ENCODE measurements at regions not wholly inside any gene's neighbourhood (a gene's known extent, or its start where the extent isn't known, plus 50 kb on each side); places are given as distances from the start of the nearest gene placed in this dataset.
A peak's percentile ranks its signal among the peaks of the same experiment; 100 is the strongest.

DNA sequence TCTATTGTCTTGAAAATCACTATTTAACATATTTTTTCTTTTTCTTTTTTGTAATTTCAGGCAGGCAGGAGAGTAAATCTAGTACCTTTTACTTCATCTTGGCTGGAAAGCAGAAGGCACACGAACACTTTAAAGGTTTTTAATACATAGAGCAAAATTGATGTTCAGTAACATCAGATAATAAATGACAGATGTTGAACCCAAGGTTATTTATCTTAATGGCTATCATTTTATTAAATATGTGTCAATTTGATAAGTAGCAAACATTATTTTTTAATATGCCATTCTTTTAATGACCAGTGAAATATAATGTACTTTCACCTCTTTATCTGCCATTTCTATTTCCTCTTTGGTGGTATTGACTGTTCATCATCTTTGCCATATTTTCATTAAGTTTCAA lies 381.2 kb downstream of the ARHGEF28 start:
- H3K4me1 ChIP-seq (replicated peaks in 1 of 2): no peaks in the 10 kb centered on the region
- no peak overlapping the region for H3K27ac ChIP-seq
- H3K4me3 ChIP-seq: no peak overlapping the region
- in situ Hi-C loops (cut with MboI; ENCODE audit: low pct_unique_long_range_greater_than_20kb in 2 of 9, low sequenced_read_pairs in 9 of 9, unreplicated experiment in 9 of 9): no loop called here
- no peak for ATAC-seq (replicated peaks in 6 of 8)
- whole genome bisulfite sequencing, 10 experiments: 0% methylated on average over 1 of the region's 1 CpG; no CpG with 5 or more reads in 1 of the 10 experiments

DNA sequence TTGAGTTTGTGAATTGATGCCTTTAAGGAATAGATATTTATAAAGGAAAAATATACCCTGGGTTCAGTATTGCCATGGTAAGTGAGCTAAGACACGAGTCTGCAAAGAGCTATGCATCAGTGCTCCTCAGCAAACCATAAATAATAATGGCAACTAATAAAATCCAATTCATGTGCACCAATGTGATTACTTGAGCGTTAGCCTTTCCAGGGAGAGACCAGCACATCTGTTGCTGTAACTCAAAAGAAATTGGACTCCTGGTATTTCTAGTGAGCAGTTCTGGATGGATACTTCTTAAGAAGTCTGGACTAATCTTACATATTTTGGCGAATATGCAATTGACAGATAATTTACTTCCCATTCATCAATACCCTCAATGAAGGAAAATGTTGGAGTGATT lies 373.3 kb downstream of the ARHGEF28 start:
- in situ Hi-C loops (cut with MboI; ENCODE audit: low pct_unique_long_range_greater_than_20kb in 2 of 9, low sequenced_read_pairs in 9 of 9, unreplicated experiment in 9 of 9): loop anchor here in 1 of 9 experiments (25.0 kb wide), 1 partner anchor 638 kb away; the partner anchor contains the start of gene ENC1
- ATAC-seq (replicated peaks in 6 of 8): peak in 5 of 8 experiments; percentile 45 to 70 (median 56)
- H3K4me3 ChIP-seq: no peak overlapping the region
- H3K4me1 ChIP-seq (replicated peaks in 1 of 2): peaks cover 14 to 27% of the 10 kb centered on the region in 2 donors
- H3K27ac ChIP-seq: no peak overlapping the region
- WGBS, 10 experiments: 0 to 75% (median 54%) methylated on average over 1 to 3 of the region's 3 CpGs

DNA sequence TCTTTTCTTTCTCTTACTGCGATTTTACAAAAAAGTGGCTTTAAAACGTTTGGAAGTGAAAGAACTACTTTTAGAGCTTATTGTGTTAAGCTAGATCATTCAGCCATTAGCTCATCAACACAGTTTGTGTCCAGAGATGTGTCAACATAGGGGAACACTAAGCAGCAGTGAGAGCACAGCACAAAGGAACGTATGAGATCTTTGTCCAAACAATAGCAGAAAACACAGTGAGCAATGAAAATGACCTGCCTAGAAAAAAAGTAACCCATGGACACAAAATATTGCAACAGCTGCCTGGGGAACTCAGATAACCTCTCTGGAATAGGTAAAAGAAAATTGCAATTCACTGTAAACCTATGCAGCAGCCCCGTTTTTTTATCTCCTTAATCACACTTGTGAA lies 372.5 kb downstream of the ARHGEF28 start:
- in situ Hi-C loops (cut with MboI; ENCODE audit: low pct_unique_long_range_greater_than_20kb in 2 of 9, low sequenced_read_pairs in 9 of 9, unreplicated experiment in 9 of 9): loop anchor here in 1 of 9 experiments (25.0 kb wide), 1 partner anchor 639 kb away; the partner anchor contains the start of gene ENC1
- WGBS, 10 experiments: 0 to 60% (median 36%) methylated on average over 1 to 4 of the region's 4 CpGs
- Histone ChIP-seq H3K4me1 (replicated peaks in 1 of 2) (peaks cover 14 to 27% of the 10 kb centered on the region in 2 donors), H3K4me3 (no peak overlapping the region), H3K27ac (no peak overlapping the region)
- ATAC-seq (replicated peaks in 6 of 8): peak in 5 of 8 experiments; percentile 66 to 97 (median 79)

DNA sequence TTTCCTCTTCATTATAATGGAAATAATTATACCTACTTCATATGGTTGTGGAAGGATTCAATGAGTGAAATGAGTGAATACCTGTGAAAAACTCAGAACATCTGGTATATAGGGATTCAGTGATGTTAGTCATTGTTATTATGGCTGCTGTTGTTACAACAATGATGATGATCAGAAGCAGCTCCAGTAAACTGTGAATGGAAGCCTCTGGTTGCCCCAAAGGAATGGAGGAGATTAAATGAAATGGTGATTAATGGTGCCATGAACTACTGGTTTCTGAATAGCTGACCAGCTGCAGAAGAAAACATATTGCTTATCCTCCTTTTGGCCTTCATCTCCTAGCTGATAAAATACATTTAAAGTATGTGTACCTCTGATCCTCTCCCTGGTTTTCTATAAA lies 372.0 kb downstream of the ARHGEF28 start:
- peaks cover 14 to 27% of the 10 kb centered on the region in 2 donors for H3K4me1 ChIP-seq (replicated peaks in 1 of 2)
- ATAC-seq (replicated peaks in 6 of 8): peak in 2 of 8 experiments; percentile 31 to 41
- in situ Hi-C loops (cut with MboI; ENCODE audit: low pct_unique_long_range_greater_than_20kb in 2 of 9, low sequenced_read_pairs in 9 of 9, unreplicated experiment in 9 of 9): loop anchor here in 1 of 9 experiments (25.0 kb wide), 1 partner anchor 639 kb away; the partner anchor contains the start of gene ENC1
- H3K27ac ChIP-seq: no peak overlapping the region
- H3K4me3 ChIP-seq: no peak overlapping the region

- no peak for ATAC-seq (replicated peaks in 6 of 8)
- WGBS, 10 experiments: 0 to 83% (median 39%) methylated on average over 1 to 2 of the region's 2 CpGs; no CpG with 5 or more reads in 4 of the 10 experiments
Measured at GRCh38 chr5:73996151-73996755, 370.3 kb downstream of the ARHGEF28 start.

GRCh38 chr5:73994963-73995362 lies 369.0 kb downstream of the ARHGEF28 start:
- 0 to 95% (median 72%) methylated on average over 1 to 2 of the region's 2 CpGs for WGBS, 10 experiments
- no peak overlapping the region for H3K4me3 ChIP-seq
- in situ Hi-C loops (cut with MboI; ENCODE audit: low pct_unique_long_range_greater_than_20kb in 2 of 9, low sequenced_read_pairs in 9 of 9, unreplicated experiment in 9 of 9): loop anchor here in 1 of 9 experiments (25.0 kb wide), 1 partner anchor 642 kb away; the partner anchor contains the start of gene ENC1
- peaks cover 14 to 27% of the 10 kb centered on the region in 2 donors for H3K4me1 ChIP-seq (replicated peaks in 1 of 2)
- H3K27ac ChIP-seq: no peak overlapping the region
- ATAC-seq (replicated peaks in 6 of 8): no peak

More at GRCh38 chr5:73996151-73996755, 370.3 kb downstream of the ARHGEF28 start:
- Histone ChIP-seq H3K4me3 (no peak overlapping the region), H3K4me1 (replicated peaks in 1 of 2) (peaks cover 14 to 27% of the 10 kb centered on the region in 2 donors), H3K27ac (no peak overlapping the region)
- in situ Hi-C loops (cut with MboI; ENCODE audit: low pct_unique_long_range_greater_than_20kb in 2 of 9, low sequenced_read_pairs in 9 of 9, unreplicated experiment in 9 of 9): loop anchor here in 1 of 9 experiments (25.0 kb wide), 1 partner anchor 641 kb away; the partner anchor contains the start of gene ENC1
